22Rv1 (cell line): ENCODE measurements at regions not wholly inside any gene's neighbourhood (a gene's known extent, or its start where the extent isn't known, plus 50 kb on each side); places are given as distances from the start of the nearest gene placed in this dataset.

ENCODE experiments used
- H3K27ac ChIP-seq: fragments of 450-650 bp; 2 replicates; pipeline ENCODE4 v1.5.1; 2017
- ZFX ChIP-seq: fragments of 450-650 bp; IDR thresholded peaks from 2 replicates; pipeline ENCODE4 v1.6.1; 2017; ENCODE audit warnings: antibody characterized with exemption, borderline replicate concordance
- TF ChIP-seq, protein P1 (sequence below): fragments of 450-650 bp; IDR thresholded peaks from 2 replicates; pipeline ENCODE4 v1.5.1; 2017; ENCODE audit warnings: mild to moderate bottlenecking

DNA sequence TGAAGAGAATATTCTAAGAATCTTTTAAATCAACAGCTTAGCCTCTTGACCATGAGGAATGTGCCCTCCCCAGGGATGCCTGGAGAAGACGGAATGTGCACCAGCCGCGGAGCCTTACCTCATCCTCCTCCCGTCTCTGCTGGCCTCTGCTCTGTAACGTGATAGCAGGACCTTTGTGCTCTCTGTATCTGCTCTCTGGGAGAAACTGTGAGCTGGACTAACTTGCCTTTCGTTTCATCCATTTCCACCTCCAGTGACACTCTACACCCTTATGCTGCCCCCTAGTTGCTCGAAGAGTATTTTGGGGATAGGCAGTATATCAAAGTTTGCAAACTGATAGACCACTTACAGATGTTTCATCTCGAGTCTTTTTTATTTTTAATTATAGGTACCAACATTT is 141.4 kb downstream of the NPR3 start:
- H3K27ac ChIP-seq = no peak overlapping the region
- TF ChIP-seq, protein P1, sequence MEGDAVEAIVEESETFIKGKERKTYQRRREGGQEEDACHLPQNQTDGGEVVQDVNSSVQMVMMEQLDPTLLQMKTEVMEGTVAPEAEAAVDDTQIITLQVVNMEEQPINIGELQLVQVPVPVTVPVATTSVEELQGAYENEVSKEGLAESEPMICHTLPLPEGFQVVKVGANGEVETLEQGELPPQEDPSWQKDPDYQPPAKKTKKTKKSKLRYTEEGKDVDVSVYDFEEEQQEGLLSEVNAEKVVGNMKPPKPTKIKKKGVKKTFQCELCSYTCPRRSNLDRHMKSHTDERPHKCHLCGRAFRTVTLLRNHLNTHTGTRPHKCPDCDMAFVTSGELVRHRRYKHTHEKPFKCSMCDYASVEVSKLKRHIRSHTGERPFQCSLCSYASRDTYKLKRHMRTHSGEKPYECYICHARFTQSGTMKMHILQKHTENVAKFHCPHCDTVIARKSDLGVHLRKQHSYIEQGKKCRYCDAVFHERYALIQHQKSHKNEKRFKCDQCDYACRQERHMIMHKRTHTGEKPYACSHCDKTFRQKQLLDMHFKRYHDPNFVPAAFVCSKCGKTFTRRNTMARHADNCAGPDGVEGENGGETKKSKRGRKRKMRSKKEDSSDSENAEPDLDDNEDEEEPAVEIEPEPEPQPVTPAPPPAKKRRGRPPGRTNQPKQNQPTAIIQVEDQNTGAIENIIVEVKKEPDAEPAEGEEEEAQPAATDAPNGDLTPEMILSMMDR = no peak; the same call in 1 of the 2 replicates
- no peak for TF ChIP-seq ZFX

DNA sequence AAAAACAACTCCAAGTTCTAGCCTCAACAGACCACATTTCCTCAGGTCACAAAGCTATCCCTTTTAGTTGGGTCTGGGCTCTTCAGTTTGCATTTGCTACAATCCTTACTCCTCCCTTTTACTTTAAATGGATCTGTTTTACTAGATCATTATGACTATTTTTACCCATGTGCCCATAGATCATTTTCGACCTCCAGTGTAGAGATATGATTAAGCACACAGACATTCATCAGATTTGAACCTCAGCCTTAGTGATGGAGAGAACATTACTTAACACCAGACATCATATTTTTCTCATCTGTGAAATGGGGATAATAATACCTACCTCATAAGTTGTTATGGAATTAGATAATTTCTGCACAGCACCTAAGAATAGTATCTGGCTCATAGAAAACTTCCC is 141.9 kb downstream of the NPR3 start:
- no peak for TF ChIP-seq ZFX
- TF ChIP-seq, protein P1 = no peak
- no peak overlapping the region for H3K27ac ChIP-seq

DNA sequence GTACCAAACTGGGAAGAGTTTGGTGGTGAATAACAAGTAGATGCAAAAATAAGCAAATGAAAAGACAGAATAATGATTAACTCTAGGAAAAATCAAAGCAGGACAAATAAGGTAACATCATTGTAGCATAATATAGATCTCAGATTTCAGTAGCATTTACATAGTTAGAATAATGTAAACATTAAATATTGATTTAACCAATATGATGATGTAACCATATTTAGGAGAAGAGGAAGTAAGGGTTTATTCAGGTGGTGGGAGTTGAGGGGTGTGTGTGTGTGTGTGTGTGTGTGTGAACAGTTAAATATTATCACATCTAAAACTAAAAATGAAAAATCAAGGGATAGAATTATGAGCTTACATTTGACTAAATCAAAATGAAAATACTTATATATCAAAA is 143.4 kb downstream of the NPR3 start:
- TF ChIP-seq, protein P1 = no peak
- no peak for TF ChIP-seq ZFX

DNA sequence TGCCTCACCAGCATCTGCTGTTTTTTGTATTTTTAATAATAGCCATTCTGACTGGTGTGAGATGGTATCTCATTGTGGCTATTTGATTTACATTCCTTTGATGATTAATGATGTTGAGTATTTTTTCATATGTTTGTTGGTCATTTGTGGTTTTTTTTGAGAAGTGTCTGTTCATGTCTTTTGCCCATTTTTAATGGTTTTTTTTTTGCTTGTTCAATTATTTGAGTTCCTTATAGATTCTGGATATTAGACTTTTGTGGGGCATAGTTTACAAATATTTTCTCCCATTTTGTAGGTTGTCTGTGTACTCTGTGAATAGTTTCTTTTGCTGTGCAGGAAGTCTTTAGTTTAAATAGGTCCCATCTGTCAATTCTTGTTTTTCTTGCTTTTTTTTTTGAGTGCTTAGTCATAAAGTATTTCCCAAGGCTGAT is 148.1 kb downstream of the NPR3 start:
- TF ChIP-seq, protein P1 = no peak
- no peak for TF ChIP-seq ZFX
- H3K27ac ChIP-seq = no peak overlapping the region

More for the DNA sequence above, 143.4 kb downstream of the NPR3 start:
- no peak overlapping the region for H3K27ac ChIP-seq

DNA sequence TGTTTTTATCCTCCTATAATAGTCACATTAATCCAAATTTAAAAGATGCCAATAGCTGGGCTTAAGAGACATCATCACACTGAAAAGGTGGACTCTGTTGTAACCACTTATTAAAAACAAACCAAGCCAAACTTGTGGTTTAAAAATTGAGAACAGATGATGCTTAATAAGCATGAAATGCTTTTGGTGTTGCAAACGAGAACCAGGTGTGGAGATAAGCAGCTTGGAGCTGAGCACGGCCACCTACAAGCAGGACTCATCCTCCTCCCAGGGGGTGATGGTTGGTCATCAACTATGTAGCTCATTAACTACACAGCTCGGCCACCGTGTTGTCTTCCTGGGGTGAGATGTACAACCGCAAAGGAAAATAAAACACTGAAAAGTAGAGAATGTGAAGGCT is 154.4 kb downstream of the NPR3 start:
- H3K27ac ChIP-seq = no peak overlapping the region
- TF ChIP-seq, protein P1 = no peak
- TF ChIP-seq ZFX = no peak

DNA sequence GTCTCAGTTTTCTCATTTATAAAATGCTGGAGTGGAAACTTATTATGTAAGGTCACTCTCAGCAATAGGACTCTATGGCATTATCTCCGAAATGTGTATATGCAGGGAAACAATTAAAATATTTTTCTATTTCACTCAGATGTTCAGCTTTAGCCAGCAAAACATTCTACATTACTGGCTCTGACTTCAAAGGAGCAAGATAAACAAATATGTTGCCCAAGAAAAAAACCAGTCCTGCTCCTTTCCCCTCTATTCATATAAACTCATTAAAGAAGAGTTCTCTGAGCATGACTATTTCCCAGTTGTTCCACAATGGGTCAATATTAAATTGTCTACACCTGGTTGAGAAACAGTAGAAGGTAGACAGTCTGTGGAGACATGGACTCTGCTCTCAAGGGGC is 155.0 kb downstream of the NPR3 start:
- TF ChIP-seq, protein P1 = no peak
- no peak for TF ChIP-seq ZFX
- H3K27ac ChIP-seq = no peak overlapping the region

DNA sequence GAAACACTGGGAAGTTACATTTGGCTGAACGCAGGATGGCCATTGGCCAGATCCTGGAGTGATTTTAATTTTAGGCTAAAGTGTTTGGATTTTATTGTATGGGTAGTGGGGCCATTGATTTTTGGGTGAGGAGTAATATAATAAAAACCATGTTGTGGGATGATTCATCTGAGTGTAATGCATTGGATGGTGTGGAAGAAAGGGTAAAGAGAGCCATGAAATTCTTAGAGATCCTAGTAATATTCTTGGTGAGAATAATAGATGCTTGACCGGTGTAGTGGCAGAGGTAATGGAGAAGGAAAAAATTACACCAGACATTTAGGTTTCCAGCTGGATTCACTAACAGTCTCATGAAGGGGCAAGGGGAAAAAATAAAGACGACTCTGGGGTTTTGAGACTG is 158.1 kb downstream of the NPR3 start:
- no peak overlapping the region for H3K27ac ChIP-seq
- TF ChIP-seq ZFX = no peak
- TF ChIP-seq, protein P1 = no peak
